HEK293 (cell line): ENCODE measurements at regions not wholly inside any gene's neighbourhood (a gene's known extent, or its start where the extent isn't known, plus 50 kb on each side); places are given as distances from the start of the nearest gene placed in this dataset.

ENCODE experiments used
- CTCF ChIA-PET: fragments of 350-600 bp; formaldehyde crosslinking; extraction: SDS; loops from one replicate; lab custom pipeline; 2021; ENCODE audit warnings: antibody characterized with exemption; lab: Yijun Ruan, JAX
- POLR2A ChIA-PET: fragments of 300-600 bp; formaldehyde crosslinking; extraction: SDS; loops from one replicate; lab custom pipeline; 2020; ENCODE audit warnings: antibody characterized with exemption, inconsistent platforms; lab: Yijun Ruan, JAX
- H3K27ac ChIP-seq: fragments of 200-500 bp; sonication (Bioruptor generic); 2 replicates; pipeline ENCODE4 v1.5.1; 2014; ENCODE audit warnings: low read depth, low read length, control low read depth, inconsistent platforms; ENCODE audit errors: extremely low read depth
- H3K36me3 ChIP-seq, 2 experiments: fragments of 200-500 bp in 1 of 2; sonication (Bioruptor generic) in 1 of 2; 1 replicate in 1 of 2; 2 replicates in 1 of 2; pipeline ENCODE4 v1.5.1; 2014 to 2017; ENCODE audit warnings: inconsistent platforms in 2 of 2, low read length in 2 of 2; ENCODE audit not compliant: control insufficient read depth in 2 of 2, insufficient read depth in 1 of 2
- H3K4me1 ChIP-seq: fragments of 200-500 bp; sonication (Bioruptor generic); 2 replicates; pipeline ENCODE4 v1.5.1; 2014; ENCODE audit warnings: mild to moderate bottlenecking, low read length, inconsistent platforms; ENCODE audit not compliant: control insufficient read depth, insufficient read depth
- H3K4me3 ChIP-seq: 2 replicates; pipeline ENCODE4 v1.5.1; 2011; ENCODE audit warnings: low read depth, mild to moderate bottlenecking, control low read depth, low read length, moderate library complexity
- H3K9me3 ChIP-seq: fragments of 200-500 bp; sonication (Bioruptor generic); 2 replicates; pipeline ENCODE4 v1.5.1; 2014; ENCODE audit warnings: low read depth, low read length, inconsistent platforms; ENCODE audit not compliant: control insufficient read depth, insufficient read depth
- CTCF ChIP-seq: fragments of 450-650 bp; formaldehyde crosslinking; IDR thresholded peaks from 2 replicates; pipeline ENCODE4 v1.5.1; 2016; ENCODE audit warnings: missing biosample characterization, missing genetic modification characterization
- IKZF3 ChIP-seq: fragments of 450-650 bp; IDR thresholded peaks from 2 replicates; pipeline ENCODE4 v1.5.0; 2018; ENCODE audit warnings: missing biosample characterization, mild to moderate bottlenecking, missing genetic modification characterization, moderate library complexity
- INSM2 ChIP-seq: fragments of 450-650 bp; formaldehyde crosslinking; IDR thresholded peaks from 2 replicates; pipeline ENCODE4 v1.5.1; 2016; ENCODE audit warnings: missing biosample characterization, missing genetic modification characterization
- KLF1 ChIP-seq: fragments of 450-650 bp; formaldehyde crosslinking; IDR thresholded peaks from 2 replicates; pipeline ENCODE4 v1.5.1; 2016; ENCODE audit warnings: missing biosample characterization, missing genetic modification characterization
- MYNN ChIP-seq: fragments of 450-650 bp; formaldehyde crosslinking; IDR thresholded peaks from 2 replicates; pipeline ENCODE4 v1.5.1; 2016; ENCODE audit warnings: missing biosample characterization, missing genetic modification characterization, borderline replicate concordance
- SCRT1 ChIP-seq: fragments of 450-650 bp; formaldehyde crosslinking; IDR thresholded peaks from 2 replicates; pipeline ENCODE4 v1.5.1; 2016; ENCODE audit warnings: missing biosample characterization, missing genetic modification characterization, borderline replicate concordance
- SP7 ChIP-seq: fragments of 450-650 bp; formaldehyde crosslinking; IDR thresholded peaks from 2 replicates; pipeline ENCODE4 v1.5.1; 2016; ENCODE audit warnings: missing biosample characterization, missing genetic modification characterization
- ZBTB7A ChIP-seq: fragments of 450-650 bp; formaldehyde crosslinking; IDR thresholded peaks from 2 replicates; pipeline ENCODE4 v1.5.1; 2016; ENCODE audit warnings: low read depth, missing biosample characterization, missing genetic modification characterization
- ZNF114 ChIP-seq: fragments of 450-650 bp; formaldehyde crosslinking; IDR thresholded peaks from 2 replicates; pipeline ENCODE4 v1.5.0; 2017; ENCODE audit warnings: missing biosample characterization, missing genetic modification characterization
- ZNF138 ChIP-seq: fragments of 450-650 bp; formaldehyde crosslinking; IDR thresholded peaks from 2 replicates; pipeline ENCODE4 v1.5.1; 2016; ENCODE audit warnings: missing biosample characterization, missing genetic modification characterization, borderline replicate concordance
- ZNF2 ChIP-seq: fragments of 450-650 bp; formaldehyde crosslinking; IDR thresholded peaks from 2 replicates; pipeline ENCODE4 v1.5.1; 2016; ENCODE audit warnings: missing biosample characterization, missing genetic modification characterization
- ZNF266 ChIP-seq: fragments of 450-650 bp; formaldehyde crosslinking; IDR thresholded peaks from 2 replicates; pipeline ENCODE4 v1.5.1; 2016; ENCODE audit warnings: missing biosample characterization, missing genetic modification characterization, low read depth
- ZNF292 ChIP-seq: fragments of 450-650 bp; formaldehyde crosslinking; IDR thresholded peaks from 2 replicates; pipeline ENCODE4 v1.5.1; 2016; ENCODE audit warnings: low read depth, missing biosample characterization, missing genetic modification characterization, borderline replicate concordance
- ZNF341 ChIP-seq: fragments of 450-650 bp; formaldehyde crosslinking; IDR thresholded peaks from 2 replicates; pipeline ENCODE4; 2016; ENCODE audit warnings: low read depth, missing biosample characterization, missing genetic modification characterization
- ZNF37A ChIP-seq: fragments of 450-650 bp; IDR thresholded peaks from 2 replicates; pipeline ENCODE4 v1.5.1; 2018; ENCODE audit warnings: missing biosample characterization, missing genetic modification characterization
- ZNF473 ChIP-seq: fragments of 450-650 bp; formaldehyde crosslinking; IDR thresholded peaks from 2 replicates; pipeline ENCODE4 v1.5.1; 2017; ENCODE audit warnings: missing biosample characterization, missing genetic modification characterization
- ZNF561 ChIP-seq: fragments of 450-650 bp; IDR thresholded peaks from 2 replicates; pipeline ENCODE4 v1.5.1; 2018; ENCODE audit warnings: missing biosample characterization, missing genetic modification characterization, borderline replicate concordance
- ZNF571 ChIP-seq: fragments of 450-650 bp; formaldehyde crosslinking; IDR thresholded peaks from 2 replicates; pipeline ENCODE4 v1.5.0; 2017; ENCODE audit warnings: missing biosample characterization, missing genetic modification characterization
- ZNF580 ChIP-seq: fragments of 450-650 bp; formaldehyde crosslinking; IDR thresholded peaks from 2 replicates; pipeline ENCODE4 v1.5.1; 2016; ENCODE audit warnings: missing biosample characterization, missing genetic modification characterization
- ZNF610 ChIP-seq: fragments of 450-650 bp; formaldehyde crosslinking; IDR thresholded peaks from 2 replicates; pipeline ENCODE4 v1.5.1; 2016; ENCODE audit warnings: missing biosample characterization, missing genetic modification characterization, borderline replicate concordance
- ZNF654 ChIP-seq: fragments of 450-650 bp; formaldehyde crosslinking; IDR thresholded peaks from 2 replicates; pipeline ENCODE4 v1.5.1; 2016; ENCODE audit warnings: low read depth, missing biosample characterization, missing genetic modification characterization
- ZNF670 ChIP-seq: fragments of 450-650 bp; formaldehyde crosslinking; IDR thresholded peaks from 2 replicates; pipeline ENCODE4 v1.5.1; 2016; ENCODE audit warnings: missing biosample characterization, missing genetic modification characterization, low read depth
- ZNF791 ChIP-seq: fragments of 450-650 bp; formaldehyde crosslinking; IDR thresholded peaks from 2 replicates; pipeline ENCODE4 v1.5.1; 2016; ENCODE audit warnings: missing biosample characterization, missing genetic modification characterization
- ZNF792 ChIP-seq: fragments of 450-650 bp; formaldehyde crosslinking; IDR thresholded peaks from 2 replicates; pipeline ENCODE4 v1.5.1; 2016; ENCODE audit warnings: missing biosample characterization, missing genetic modification characterization
- ZNF843 ChIP-seq: fragments of 450-650 bp; formaldehyde crosslinking; IDR thresholded peaks from 2 replicates; pipeline ENCODE4 v1.5.1; 2016; ENCODE audit warnings: missing biosample characterization, missing genetic modification characterization

DNA sequence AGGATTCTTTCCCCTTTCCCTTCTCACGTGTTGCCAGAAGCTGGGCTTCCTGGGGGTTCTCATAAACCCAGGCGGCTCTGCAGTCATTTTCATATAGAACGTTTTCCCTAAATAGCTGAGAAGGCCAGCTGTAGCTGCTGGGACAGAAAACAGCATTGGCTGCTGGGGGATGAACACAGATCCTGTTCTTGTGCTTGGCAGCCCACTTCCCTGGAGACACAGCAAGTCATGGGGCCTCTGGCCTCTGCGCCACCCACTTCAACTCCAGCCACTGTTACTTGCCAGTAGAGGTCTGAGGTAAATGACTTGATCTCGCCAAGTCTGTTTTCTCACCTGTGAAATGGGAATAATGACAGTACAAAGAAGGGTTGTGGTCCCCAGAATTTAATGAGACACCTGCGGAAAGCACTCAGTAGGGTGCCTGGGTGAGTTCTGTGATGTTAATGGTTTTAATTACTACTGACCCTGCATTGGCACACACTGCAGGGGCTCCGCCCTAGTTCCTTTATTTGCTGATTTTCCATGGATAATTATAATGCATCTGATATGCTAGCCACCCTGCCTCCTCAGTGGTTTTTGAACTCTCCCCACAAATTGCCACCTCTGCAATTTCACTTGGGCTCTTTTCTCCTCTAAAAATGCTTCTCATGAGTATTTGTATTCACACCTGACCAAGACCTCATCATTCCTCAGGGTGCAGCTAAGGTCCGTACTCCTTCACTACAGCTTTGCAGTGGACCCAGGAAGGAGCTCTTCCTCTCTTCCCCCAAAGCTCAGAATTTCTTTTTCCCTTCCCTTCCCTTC is 274.7 kb downstream of the RPLP1 start:
- H3K36me3 ChIP-seq, result no peaks in the 10 kb centered on the region
- CTCF ChIA-PET, result interaction anchor here (0.6 to 1.8 kb wide), 6 partner anchors 8 to 613 kb away, joined by 3 to 9 read pairs (median 4); no protein-coding TSS in a partner anchor
- no peaks in the 10 kb centered on the region for H3K4me1 ChIP-seq
- no peak overlapping the region for H3K27ac ChIP-seq
- H3K9me3 ChIP-seq, result no peaks in the 10 kb centered on the region
- POLR2A ChIA-PET, result no interaction called here
- TF ChIP-seq ZNF473 (tag by site-specific recombination), result no peak
- TF ChIP-seq ZNF292 (tag by site-specific recombination), result no peak
- 0 out of 2 replicates have a peak, but pooled peaks have one; percentile 38 for TF ChIP-seq KLF1 (tag by site-specific recombination)
- no peak for TF ChIP-seq ZNF561 (tag by site-specific recombination)
- no peak for TF ChIP-seq MYNN
- TF ChIP-seq ZNF610 (tag by site-specific recombination), result no peak
- TF ChIP-seq ZNF266 (tag by site-specific recombination), result no peak
- TF ChIP-seq SP7 (tag by site-specific recombination), result peak; percentile 94
- TF ChIP-seq, all 188 proteins: peak for 2
- no peak overlapping the region for H3K4me3 ChIP-seq

DNA sequence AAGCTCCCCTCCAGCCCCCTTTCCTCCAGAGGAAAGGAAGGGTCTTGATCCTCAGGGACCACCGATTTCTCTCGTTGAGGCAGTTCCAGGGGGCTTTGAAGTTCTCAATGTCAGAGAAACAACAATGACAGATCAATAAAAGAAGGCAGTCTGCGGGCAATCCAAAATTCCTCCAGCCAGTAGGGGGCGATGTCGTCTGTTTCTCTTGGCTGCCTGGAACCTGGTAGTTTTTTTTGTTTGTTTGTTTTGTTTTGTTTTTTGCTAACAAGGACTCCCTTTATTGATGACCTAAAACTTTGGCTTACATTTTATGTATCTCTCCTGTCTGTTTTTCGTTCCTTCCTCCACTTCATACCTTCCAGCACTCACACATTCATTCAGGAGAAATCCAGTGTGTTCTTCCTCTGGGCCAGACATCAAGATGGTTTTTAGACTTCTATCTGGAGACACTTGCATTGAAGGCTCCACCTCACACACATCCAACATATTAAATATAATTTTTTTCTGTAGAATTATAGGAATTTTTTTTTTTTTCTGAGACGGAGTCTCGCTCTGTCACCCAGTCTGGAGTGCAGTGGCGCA is 276.6 kb downstream of the RPLP1 start:
- H3K4me3 ChIP-seq, result no peak overlapping the region
- ChIA-PET POLR2A (no interaction called here), CTCF (interaction anchor here (0.5 to 1.8 kb wide), 27 partner anchors 9 to 741 kb away, joined by 3 to 12 read pairs (median 4); partner anchors contain the start of gene TLE3)
- no peaks in the 10 kb centered on the region for H3K9me3 ChIP-seq
- TF ChIP-seq IKZF3 (tag by site-specific recombination) (no peak), ZNF2 (tag by site-specific recombination) (peak; percentile 75), ZNF654 (peak; percentile 55), ZNF580 (peak; percentile 53; the same call in 1 of the 2 replicates), SCRT1 (tag by site-specific recombination) (no peak), CTCF (tag by site-specific recombination) (peak; percentile 67), ZNF571 (tag by site-specific recombination) (no peak)
- TF ChIP-seq, all 188 proteins: peak for 4
- no peaks in the 10 kb centered on the region for H3K36me3 ChIP-seq
- no peaks in the 10 kb centered on the region for H3K4me1 ChIP-seq
- no peak overlapping the region for H3K27ac ChIP-seq

- POLR2A ChIA-PET, result no interaction called here
- no peak overlapping the region for H3K4me3 ChIP-seq
- CTCF ChIA-PET, result interaction anchor here (0.6 to 1.6 kb wide), 4 partner anchors 14 to 832 kb away, joined by 3 to 4 read pairs (median 4); no protein-coding TSS in a partner anchor
- H3K4me1 ChIP-seq, result no peaks in the 10 kb centered on the region
- no peaks in the 10 kb centered on the region for H3K36me3 ChIP-seq
- no peaks in the 10 kb centered on the region for H3K9me3 ChIP-seq
- no peak overlapping the region for H3K27ac ChIP-seq
- TF ChIP-seq ZBTB7A (tag by site-specific recombination) (no peak), ZNF37A (tag by site-specific recombination) (no peak), ZNF114 (tag by site-specific recombination) (no peak), ZNF561 (tag by site-specific recombination) (no peak), ZNF138 (no peak), ZNF791 (tag by site-specific recombination) (no peak), ZNF341 (tag by site-specific recombination) (no peak), INSM2 (tag by site-specific recombination) (no peak), ZNF843 (tag by site-specific recombination) (no peak), ZNF670 (tag by site-specific recombination) (no peak), ZNF792 (tag by site-specific recombination) (no peak)
These were observed 277.9 kb downstream of the RPLP1 start for GRCh38 chr15:69730281-69731080.
